Fibroblast of mammary gland (primary cell): ENCODE measurements at regions not wholly inside any gene's neighbourhood (a gene's known extent, or its start where the extent isn't known, plus 50 kb on each side); places are given as distances from the start of the nearest gene placed in this dataset.

ENCODE experiments used
- DNase-seq: peaks from one replicate; pipeline ENCODE4 v3.0.0-alpha.2; 2010; ENCODE audit warnings: low read depth
- H3K4me3 ChIP-seq: 2 replicates; pipeline ENCODE4 v1.5.1; 2011; ENCODE audit warnings: low read depth, mild to moderate bottlenecking, low read length, moderate library complexity; ENCODE audit not compliant: control insufficient read depth
- CTCF ChIP-seq: conservative IDR thresholded peaks from 2 replicates; pipeline ENCODE4 v1.5.1; 2011; ENCODE audit warnings: low read depth, low read length, inconsistent platforms; ENCODE audit not compliant: control insufficient read depth, insufficient read depth

DNA sequence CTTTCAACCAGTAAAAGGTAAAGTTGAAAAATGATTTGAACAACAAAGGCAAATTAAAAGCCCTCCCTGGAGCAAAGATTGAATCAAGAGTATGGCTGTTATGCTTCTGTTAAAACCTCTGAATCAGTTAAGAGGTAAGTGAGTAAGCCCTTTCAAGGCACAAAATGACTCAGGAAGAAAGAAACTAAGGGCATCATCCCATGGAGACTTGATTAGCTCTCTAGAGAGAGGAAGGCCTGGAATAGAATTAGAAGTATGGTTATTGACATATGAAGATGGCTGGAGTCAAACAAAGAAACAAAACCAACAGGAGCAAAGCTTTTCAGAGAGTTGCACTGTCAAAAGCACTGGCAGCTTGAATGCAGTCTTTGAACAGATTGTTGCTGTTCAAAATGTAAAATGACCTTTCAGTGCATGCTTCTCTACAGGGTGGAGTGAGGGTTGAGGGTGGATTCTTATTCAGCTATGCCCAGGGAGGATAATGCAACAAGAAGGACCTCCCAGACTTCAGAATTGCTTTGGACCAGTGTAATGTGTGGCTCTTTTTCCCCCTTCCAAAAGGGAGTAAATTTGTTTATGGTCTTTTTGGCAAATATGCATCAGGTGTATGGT, 365.5 kb downstream of the GBA3 start:
- no peak for TF ChIP-seq CTCF
- no peak overlapping the region for H3K4me3 ChIP-seq
- DNase-seq = no peak

DNA sequence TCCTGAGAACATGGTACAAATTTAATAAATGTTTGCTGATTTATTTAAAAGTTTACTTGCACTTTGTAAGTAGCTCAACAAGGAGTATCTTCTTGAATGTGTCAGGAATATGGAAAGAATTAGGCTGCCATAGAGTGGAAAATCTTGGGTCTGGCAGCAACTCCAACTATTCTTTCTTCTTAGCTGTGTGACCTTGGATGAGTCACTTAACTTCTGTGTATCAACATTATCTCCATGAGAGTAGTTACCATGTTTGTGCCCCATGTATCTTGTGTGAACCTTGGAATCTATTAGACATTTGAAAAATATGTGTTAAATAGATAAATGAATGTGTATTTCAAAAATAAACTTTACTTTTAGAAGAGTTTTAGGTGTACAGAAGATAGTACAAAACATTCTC, 348.8 kb downstream of the GBA3 start:
- no peak overlapping the region for H3K4me3 ChIP-seq
- TF ChIP-seq CTCF = no peak
- no peak for DNase-seq

DNA sequence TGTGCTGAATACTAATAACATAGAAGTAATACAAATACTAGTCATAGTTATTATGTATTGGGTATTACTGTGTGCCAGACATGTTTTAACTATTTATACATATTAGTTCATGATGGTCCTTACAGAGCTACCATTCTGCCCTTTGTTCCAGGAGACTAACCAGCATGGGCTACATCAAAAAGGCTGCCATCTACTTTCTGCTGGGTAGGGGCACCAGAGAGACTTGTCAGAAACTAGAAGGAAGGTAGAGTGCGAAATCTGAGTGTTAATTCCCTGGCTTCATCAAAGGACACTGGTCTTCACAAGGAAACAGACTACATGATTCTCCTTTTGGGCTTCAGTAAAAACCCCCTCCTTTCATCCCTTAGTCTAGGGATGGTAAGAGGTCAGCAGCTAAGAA, 347.8 kb downstream of the GBA3 start:
- no peak for DNase-seq
- no peak for TF ChIP-seq CTCF
- no peak overlapping the region for H3K4me3 ChIP-seq

DNA sequence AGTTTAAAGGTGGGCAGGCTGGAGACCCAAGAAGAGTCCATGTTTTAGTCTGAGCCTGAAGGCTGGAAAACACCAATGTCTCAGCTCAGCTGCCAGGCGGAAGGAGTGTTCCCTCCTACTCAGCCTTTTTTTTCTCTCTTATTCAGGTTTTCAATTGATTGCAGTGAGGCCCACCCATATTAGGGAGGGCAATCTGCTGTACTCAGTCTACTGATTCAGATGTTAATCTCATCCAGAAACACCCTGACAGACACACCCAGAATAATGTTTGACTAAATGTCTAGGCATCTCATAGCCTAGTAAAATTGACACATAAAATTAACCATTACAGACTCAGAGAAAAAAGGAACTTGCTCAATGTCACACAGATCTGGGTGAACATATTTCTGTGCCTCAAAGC, 347.1 kb downstream of the GBA3 start:
- DNase-seq = no peak
- no peak overlapping the region for H3K4me3 ChIP-seq
- no peak for TF ChIP-seq CTCF

GRCh38 chr4:23038626-23039491, 346.1 kb downstream of the GBA3 start:
- TF ChIP-seq CTCF = no peak
- no peak overlapping the region for H3K4me3 ChIP-seq

GRCh38 chr4:23036921-23037495, 344.3 kb downstream of the GBA3 start:
- no peak overlapping the region for H3K4me3 ChIP-seq
- TF ChIP-seq CTCF = no peak
- no peak for DNase-seq

More at GRCh38 chr4:23038626-23039491, 346.1 kb downstream of the GBA3 start:
- no peak for DNase-seq
